NCI-H460 (cell line): ENCODE measurements at regions not wholly inside any gene's neighbourhood (a gene's known extent, or its start where the extent isn't known, plus 50 kb on each side); places are given as distances from the start of the nearest gene placed in this dataset.
"Not testable (repeated sequence)": the region's sequence is repeated elsewhere in the genome, so short reads cannot be mapped to it uniquely, and the experiment has no call there.

ENCODE experiments used
- DNase-seq: peaks from one replicate; pipeline ENCODE4 v3.0.0-alpha.2; 2016; ENCODE audit warnings: low read depth; ENCODE audit errors: extremely low read depth

- DNase-seq: no peak
These were observed 77.3 kb downstream of the PPCDC start for GRCh38 chr15:75100679-75101078.

GRCh38 chr15:75104804-75105557 is 81.6 kb downstream of the PPCDC start:
- no peak for DNase-seq

DNA sequence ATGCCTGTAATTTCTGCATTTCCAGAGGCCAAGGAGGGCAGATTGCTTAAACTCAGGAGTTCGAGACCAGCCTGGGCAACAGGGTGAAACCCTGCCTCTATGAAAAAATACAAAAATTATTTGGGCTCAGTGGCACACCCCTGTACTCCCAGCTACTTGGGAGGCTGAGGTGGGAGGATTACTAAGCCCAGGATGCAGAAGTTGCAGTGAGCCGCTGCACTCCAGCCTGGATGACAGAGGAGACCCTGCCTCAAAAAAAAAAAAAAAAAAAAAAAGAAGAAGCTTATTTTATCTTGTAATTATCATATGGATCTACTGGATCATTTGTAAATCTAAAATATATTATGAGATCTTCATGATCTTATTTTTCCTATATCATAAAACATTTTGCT is 84.1 kb downstream of the PPCDC start:
- DNase-seq: no peak

- peak; percentile 35 for DNase-seq
These were observed 84.8 kb downstream of the PPCDC start for GRCh38 chr15:75107908-75108838.

- no peak for DNase-seq
These were observed 85.8 kb downstream of the PPCDC start for GRCh38 chr15:75109021-75109735.

- DNase-seq: no peak
These were observed 86.3 kb downstream of the PPCDC start for GRCh38 chr15:75109736-75110130.

DNA sequence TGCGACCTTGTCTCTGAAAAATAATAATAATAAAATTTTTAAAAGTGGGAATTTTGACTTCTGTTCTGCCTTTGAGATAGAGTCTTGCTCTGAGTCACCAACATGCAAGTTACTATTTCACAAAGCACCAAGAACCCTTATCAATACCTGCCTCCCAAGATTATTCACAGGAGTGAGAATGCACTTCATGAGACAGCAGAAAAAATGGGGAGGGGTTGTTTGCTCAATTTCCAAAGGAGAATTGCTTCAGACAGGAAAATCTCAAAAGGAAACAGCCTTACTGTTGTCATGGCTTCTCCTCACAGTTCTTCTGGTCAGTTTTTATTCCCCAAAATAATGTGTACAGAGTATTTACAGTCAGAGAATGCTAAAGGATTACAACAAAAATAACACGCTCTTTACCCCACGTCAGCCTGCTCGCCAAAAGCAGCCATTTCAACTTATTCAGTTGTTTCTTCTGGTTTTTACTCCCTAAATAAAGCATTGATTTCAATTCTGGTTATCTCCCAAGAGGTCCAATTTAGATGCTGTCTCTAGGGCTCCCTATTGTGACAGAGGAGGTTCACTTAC is 89.0 kb downstream of the PPCDC start:
- no peak for DNase-seq

DNA sequence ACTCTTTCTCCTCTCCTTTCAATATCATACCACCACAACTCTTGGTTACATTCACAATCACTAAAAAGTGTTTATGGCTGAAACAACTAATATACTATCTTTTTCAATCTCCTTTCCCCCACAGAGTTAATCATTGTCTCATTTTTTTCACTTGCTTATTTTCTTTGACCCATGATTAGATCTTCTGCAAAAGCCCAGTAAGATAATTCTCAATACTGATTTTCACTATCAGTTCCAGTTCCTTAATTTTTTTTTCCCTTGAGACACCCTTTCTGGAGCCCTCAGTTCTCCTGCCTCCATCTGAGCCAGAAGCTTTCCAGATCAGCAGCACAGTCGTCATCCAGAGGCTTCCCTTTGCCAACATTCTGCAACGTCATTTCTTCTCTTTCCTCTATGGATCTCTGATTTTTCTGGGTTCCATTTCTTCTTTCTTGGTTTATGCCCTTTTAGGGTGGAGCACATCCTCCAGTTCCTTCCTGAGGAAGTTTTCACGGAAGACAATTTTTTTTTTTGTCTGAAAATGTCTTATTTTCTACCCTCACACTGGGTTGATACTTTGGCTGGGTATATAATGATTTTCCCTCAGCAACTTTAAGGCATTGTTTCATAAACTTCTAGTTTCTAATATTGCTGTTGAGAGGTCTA is 88.7 kb upstream of the C15orf39 start:
- no peak for DNase-seq

DNA sequence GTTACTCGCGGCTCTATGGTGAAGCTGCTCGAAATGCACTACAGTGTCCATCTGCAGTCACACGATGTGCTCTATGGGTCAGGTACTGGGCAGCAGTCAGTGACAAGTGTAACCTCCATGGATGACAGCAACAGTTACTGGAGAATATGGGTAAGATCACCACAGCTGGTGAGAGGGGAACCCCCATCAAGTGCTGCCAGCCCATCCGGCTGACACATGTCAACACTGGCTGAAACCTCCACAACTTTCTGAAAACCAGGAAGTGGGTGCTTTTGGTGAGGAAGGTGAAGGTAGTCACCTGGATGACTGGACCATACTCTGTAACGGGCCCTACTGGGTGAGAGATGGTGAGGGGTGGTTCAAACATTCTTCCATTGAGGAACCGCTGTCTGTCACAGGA is 87.4 kb upstream of the C15orf39 start:
- DNase-seq: no peak

DNA sequence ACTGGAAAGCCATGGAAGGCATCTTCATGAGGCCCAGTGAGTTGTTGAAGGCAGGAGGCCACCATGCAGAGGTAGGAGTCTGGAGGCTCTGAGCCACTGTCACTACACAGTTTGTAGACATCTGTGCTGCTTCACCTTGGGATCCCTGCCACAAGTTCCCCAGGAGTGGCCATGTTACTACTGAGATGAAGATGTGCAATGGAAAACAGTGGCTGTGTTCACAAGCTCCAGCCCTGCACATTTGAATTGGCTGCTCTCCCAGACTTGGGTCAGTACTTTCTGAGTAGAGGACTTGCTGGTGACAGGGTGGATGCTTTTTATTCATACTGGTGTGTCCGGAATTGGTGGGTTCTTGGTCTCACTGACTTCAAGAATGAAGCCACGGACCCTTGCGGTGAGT is 86.9 kb upstream of the C15orf39 start:
- DNase-seq: no peak

DNA sequence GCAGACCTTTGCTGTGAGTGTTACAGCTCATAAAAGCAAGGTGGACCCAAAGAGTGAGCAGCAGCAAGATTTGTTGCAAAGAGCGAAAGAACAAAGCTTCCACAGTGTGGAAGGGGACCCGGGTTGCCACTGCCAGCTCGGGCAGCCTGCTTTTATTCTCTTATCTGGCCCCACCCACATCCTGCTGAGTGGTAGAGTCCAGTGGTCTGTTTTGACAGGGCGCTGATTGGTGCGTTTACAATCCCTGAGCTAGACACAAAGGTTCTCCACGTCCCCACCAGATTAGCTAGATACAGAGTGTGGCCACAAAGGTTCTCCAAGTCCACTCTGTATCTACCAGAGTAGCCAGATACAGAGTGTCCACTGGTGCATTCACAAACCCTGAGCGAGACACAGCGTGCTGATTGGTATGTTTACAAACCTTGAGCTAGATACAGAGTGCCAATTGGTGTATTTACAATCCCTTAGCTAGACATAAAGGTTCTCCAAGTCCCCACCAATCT is 86.2 kb upstream of the C15orf39 start:
- not testable (repeated sequence) for DNase-seq

DNA sequence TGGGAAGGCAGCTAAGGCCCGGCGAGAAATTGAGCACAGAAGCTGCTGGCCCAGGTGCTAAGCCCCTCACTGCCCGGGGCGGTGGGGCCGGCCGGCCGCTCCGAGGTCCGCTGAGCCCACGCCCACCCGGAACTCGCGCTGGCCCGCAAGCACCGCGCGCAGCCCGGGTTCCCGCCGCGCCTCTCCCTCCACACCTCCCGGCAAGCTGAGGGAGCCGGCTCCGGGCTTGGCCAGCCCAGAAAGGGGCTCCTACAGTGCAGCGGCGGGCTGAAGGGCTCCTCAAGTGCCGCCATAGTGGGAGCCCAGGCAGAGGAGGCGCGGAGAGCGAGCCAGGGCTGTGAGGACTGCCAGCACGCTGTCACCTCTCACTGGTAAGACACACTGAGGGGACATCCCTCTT is 85.5 kb upstream of the C15orf39 start:
- not testable (repeated sequence) for DNase-seq

- no peak for DNase-seq
These were observed 83.7 kb upstream of the C15orf39 start for GRCh38 chr15:75117993-75118392.

DNA sequence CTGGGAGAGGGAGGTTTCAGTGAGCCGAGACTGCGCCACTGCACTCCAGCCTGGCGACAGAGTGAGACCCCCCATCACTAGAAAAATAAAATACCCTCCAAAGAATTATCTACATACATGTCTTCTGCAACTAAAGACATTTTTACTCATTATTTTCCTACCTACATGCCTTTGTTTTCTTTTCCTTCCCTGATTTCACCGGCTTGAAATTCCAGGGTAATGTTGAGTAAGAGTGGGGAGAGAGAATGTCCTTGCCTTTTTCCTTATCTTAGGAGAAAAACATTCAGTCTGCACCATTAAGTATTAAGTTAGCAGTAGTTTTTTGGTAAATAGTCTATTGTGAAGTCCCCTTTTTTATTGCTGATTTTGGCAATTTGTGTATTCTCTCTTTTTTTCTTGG is 82.4 kb upstream of the C15orf39 start:
- DNase-seq: not testable (repeated sequence)

DNA sequence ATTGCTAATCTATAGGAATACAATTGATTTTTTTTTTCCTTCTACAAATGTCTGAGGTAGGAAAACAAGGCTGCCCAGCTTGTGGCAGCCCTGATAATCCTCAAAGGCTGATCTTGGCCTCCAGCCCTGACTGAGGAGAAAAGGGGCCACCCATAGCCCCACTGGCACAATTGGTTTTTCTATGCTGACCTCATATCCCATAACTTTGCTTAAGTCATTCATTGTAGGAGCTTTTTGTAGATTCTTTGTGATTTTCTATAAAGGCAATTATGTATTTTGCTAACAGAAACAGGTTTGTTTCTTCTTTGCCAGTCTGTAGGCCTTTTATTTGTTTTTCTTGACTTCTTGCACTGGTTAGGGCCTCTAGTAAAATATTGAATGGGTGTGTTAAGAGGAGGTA is 80.2 kb upstream of the C15orf39 start:
- peak; percentile 15 for DNase-seq

GRCh38 chr15:75123395-75123794 is 78.3 kb upstream of the C15orf39 start:
- DNase-seq: peak; percentile 18

- not testable (repeated sequence) for DNase-seq
These were observed 77.4 kb upstream of the C15orf39 start for GRCh38 chr15:75124278-75124677.

DNA sequence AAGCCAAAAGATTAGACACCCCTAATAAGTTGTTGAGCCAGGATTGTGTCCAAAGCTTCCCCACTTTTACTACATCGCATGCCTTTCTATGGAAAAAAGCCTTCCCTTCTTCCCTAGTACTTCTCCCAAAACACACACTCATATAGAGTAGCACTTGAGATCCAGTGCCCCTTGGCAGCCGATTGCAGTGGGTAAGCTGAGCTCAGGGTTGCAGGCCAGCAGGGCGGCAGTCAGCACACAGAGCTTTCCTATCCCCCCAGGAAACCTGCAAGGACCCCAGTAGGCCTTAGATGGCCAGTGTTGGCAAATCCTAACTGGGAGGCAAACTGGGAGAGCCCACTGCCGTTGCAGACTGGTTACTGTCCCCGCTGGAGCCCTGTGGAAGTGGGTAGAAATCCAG is 75.7 kb upstream of the C15orf39 start:
- no peak for DNase-seq

DNA sequence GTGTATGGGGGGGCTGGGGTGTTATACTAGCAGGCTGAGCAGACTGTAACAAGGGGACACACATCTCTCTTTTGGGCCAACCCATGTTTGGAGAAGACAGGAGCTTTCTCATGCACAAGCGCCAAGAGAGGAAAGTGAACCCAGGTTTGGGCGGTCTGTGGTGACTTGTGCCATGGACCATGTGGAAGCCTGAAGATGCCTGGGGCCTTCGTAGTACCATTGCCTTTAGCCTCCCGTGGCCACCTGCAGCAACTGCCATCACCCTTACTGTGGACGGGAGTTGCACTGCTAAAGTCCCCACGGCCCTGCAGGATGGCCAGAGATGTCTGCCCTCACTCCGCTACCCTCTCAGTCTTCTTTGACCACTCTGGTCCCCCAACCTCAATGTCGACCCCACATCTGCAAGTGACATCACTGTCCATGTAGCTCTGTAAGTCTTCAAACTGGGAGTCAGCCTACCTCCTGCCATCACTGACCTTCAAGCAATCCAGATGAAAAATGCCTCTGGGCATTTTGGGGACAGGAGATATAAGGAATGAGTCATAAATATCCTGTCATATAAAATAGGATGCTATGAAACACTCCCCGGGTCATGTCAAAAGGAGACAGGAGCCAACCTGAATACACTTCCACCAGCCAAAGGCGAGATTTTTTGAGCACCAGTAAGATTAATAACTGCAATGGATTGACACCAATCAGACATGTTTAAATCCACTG is 74.7 kb upstream of the C15orf39 start:
- no peak for DNase-seq

DNA sequence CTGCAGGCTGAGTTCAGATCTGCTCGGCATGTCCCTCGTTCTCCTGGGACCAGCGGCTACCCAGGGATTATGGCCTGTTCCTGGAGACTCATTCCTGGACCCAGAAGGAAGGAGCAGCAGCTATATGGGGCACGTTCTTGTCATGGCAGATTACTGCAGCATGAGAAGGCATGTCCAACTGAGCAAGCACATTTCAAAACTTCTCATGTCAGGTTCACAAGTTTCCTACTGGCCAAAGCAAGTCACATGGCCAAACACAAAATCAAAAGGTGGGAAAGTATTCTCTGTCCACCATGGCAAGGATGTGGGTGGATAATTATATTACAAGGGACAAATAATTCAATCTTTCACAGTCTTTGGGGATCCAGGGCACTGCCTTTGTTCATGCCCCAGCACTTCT is 71.9 kb upstream of the C15orf39 start:
- DNase-seq: no peak
